GM13977 (cell line): ENCODE measurements at regions not wholly inside any gene's neighbourhood (a gene's known extent, or its start where the extent isn't known, plus 50 kb on each side); places are given as distances from the start of the nearest gene placed in this dataset.

Source experiments
- DNase-seq: peaks from one replicate; pipeline ENCODE4 v3.0.0; 2012; ENCODE audit warnings: low spot score
- CTCF ChIP-seq: IDR thresholded peaks from 2 replicates; pipeline ENCODE4 v1.5.1; 2012; ENCODE audit warnings: mild to moderate bottlenecking, control low read depth; ENCODE audit not compliant: insufficient read depth; ENCODE audit errors: extremely low read depth, missing control alignments
- in situ Hi-C: fragments of 300-500 bp; cut with MboI; formaldehyde crosslinking; loops from one replicate; pipeline ENCODE4 v1.12.0; 2022; ENCODE audit warnings: low sequenced_read_pairs, low pct_unique_long_range_greater_than_20kb, mixed read lengths, inconsistent platforms; ENCODE audit not compliant: unreplicated experiment

GRCh38 chr15:91469632-91470567 lies 369.8 kb downstream of the SV2B start:
- TF ChIP-seq CTCF, result no peak
- in situ Hi-C loops, result no loop called here
- no peak for DNase-seq

GRCh38 chr15:91471468-91471867 lies 371.4 kb downstream of the SV2B start:
- TF ChIP-seq CTCF, result no peak
- no peak for DNase-seq
- in situ Hi-C loops, result no loop called here

GRCh38 chr15:91472316-91472756 lies 372.3 kb downstream of the SV2B start:
- DNase-seq, result no peak

GRCh38 chr15:91473894-91474545 lies 374.0 kb downstream of the SV2B start:
- DNase-seq, result no peak
- in situ Hi-C loops, result no loop called here
- no peak for TF ChIP-seq CTCF

More at GRCh38 chr15:91472316-91472756, 372.3 kb downstream of the SV2B start:
- no peak for TF ChIP-seq CTCF
- in situ Hi-C loops, result no loop called here

GRCh38 chr15:91476861-91477260 lies 376.6 kb upstream of the SLCO3A1 start:
- in situ Hi-C loops, result no loop called here
- no peak for TF ChIP-seq CTCF
- no peak for DNase-seq

- TF ChIP-seq CTCF, result no peak
- in situ Hi-C loops, result no loop called here
- DNase-seq, result no peak
Observed at GRCh38 chr15:91478717-91479191, 374.8 kb upstream of the SLCO3A1 start.
